HUES48 (cell line): ENCODE measurements at regions not wholly inside any gene's neighbourhood (a gene's known extent, or its start where the extent isn't known, plus 50 kb on each side); places are given as distances from the start of the nearest gene placed in this dataset.

Experiments used
- H3K27ac ChIP-seq: one replicate; pipeline ENCODE4 v1.7.0; 2013; ENCODE audit warnings: low read depth, low read length, inconsistent platforms
- H3K27me3 ChIP-seq: 2 replicates; pipeline ENCODE4 v1.6.1; 2013; ENCODE audit warnings: mild to moderate bottlenecking, low read length; ENCODE audit not compliant: control insufficient read depth, insufficient read depth
- H3K36me3 ChIP-seq: 2 replicates; pipeline ENCODE4 v1.6.1; 2013; ENCODE audit warnings: low read length; ENCODE audit not compliant: control insufficient read depth, insufficient read depth
- H3K4me1 ChIP-seq: 2 replicates; pipeline ENCODE4 v1.6.1; 2013; ENCODE audit warnings: mild to moderate bottlenecking, low read length; ENCODE audit not compliant: control insufficient read depth, insufficient read depth
- H3K4me3 ChIP-seq: 2 replicates; pipeline ENCODE4 v1.5.1; 2013; ENCODE audit warnings: mild to moderate bottlenecking, low read depth, low read length
- H3K9ac ChIP-seq: 2 replicates; pipeline ENCODE4 v1.6.1; 2013; ENCODE audit warnings: mild to moderate bottlenecking, low read depth, low read length, moderate library complexity
- H3K9me3 ChIP-seq: 2 replicates; pipeline ENCODE4 v1.6.1; 2013; ENCODE audit warnings: low read length; ENCODE audit not compliant: control insufficient read depth, insufficient read depth

DNA sequence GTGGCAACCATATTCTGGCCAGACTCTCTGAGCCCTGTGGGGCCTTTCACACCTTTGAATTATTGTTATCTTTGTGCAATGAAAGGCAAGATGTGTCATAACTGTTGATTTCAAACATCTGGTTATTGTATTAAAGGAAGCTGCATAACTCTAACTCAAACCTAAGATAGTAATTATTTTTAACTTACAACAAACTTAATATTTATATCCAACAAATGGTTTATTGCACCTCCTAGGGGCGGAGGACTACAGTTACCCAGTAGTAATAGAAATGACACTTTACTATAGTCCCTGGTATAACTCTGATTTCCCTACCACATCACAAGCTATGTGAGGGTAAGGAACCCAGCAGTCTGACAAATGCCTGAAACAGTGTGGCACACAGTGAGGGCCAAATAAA is 363.9 kb upstream of the SUCLG2 start:
- Histone ChIP-seq H3K4me1 (no peaks in the 10 kb centered on the region), H3K27me3 (no peaks in the 10 kb centered on the region), H3K4me3 (no peak overlapping the region), H3K9me3 (no peaks in the 10 kb centered on the region), H3K9ac (no peak overlapping the region), H3K36me3 (no peaks in the 10 kb centered on the region), H3K27ac (no peak overlapping the region)

DNA sequence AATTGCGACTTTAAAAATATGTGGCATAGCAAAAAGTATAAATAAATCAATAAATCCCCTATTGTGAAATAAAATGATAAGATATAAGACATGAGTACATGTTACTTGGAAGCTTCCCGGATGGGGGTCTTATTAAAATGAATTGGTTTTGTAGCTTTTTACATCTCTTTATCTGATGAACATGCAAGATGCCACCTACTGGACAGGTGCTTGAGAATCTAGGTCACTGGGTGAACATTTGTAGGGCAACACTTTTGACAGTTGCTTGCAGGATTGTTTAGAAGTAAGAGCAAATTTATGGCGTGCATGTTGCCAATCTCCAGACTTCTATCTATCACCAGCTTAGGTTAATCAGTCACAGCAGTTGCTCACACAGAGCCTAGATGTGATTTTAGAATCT is 362.7 kb upstream of the SUCLG2 start:
- no peak overlapping the region for H3K27ac ChIP-seq
- H3K9me3 ChIP-seq: no peaks in the 10 kb centered on the region
- H3K27me3 ChIP-seq: no peaks in the 10 kb centered on the region
- no peaks in the 10 kb centered on the region for H3K4me1 ChIP-seq
- H3K36me3 ChIP-seq: no peaks in the 10 kb centered on the region
- no peak overlapping the region for H3K4me3 ChIP-seq
- no peak overlapping the region for H3K9ac ChIP-seq

DNA sequence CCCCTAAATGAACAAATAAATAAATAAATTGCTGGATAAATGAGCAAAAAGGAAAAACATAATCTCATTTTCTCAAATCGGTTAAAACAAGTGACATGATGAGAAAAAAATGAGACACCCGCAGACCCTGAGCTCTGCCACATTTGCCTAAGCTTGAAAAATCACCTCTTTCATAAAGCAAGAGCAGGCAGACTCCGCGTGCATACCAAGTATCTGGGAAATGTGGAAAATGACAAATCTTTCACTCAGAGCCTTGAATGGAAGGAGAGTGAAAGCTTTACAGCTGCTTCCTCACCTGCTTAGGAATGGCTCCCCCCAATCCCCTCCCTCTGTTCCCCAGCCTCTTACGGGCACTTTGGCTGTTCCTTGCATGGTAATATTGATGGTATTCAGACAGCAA is 355.5 kb upstream of the SUCLG2 start:
- H3K27me3 ChIP-seq: peaks cover 25% of the 10 kb centered on the region
- peaks cover 19% of the 10 kb centered on the region for H3K4me1 ChIP-seq
- no peaks in the 10 kb centered on the region for H3K9me3 ChIP-seq
- H3K27ac ChIP-seq: no peak overlapping the region
- H3K9ac ChIP-seq: no peak overlapping the region
- no peaks in the 10 kb centered on the region for H3K36me3 ChIP-seq
- H3K4me3 ChIP-seq: no peak overlapping the region

DNA sequence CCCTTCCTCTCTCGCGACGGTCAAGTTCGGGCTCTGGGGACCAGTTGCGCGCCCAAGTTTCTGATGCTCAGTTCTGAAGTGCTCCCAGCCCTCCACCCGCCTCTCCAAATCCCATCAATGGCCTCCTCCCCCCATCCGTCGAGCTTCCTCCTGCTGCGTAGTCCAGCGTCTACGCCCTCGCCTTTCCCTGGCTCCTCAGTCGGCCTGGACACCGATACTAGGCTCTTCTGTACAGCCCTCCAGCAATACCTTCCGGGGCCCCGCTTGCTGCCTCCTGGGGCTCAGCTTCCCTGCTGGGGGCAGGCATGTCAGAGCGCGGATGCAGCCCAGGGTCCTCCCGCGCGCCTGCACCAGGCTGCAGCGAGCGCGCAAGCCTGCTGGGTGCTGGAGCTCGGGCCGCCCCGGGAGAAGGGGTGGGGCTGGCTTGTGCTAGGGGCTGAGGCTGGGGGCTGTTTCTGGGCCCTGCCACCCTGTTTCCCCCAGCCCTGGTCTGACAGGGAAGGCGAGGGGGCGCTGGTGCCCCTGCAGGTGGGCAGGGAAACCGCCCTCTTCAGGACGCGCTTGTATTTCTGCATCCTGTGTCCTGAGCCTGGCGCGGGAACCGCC is 353.3 kb upstream of the SUCLG2 start:
- Histone ChIP-seq H3K36me3 (no peaks in the 10 kb centered on the region), H3K27ac (no peak overlapping the region), H3K27me3 (peaks cover 25% of the 10 kb centered on the region), H3K4me1 (peaks cover 27% of the 10 kb centered on the region), H3K4me3 (peak overlapping the region; percentile 68), H3K9ac (0 out of 2 replicates have a peak overlapping the region, but pooled peaks have one; percentile 17), H3K9me3 (no peaks in the 10 kb centered on the region)

DNA sequence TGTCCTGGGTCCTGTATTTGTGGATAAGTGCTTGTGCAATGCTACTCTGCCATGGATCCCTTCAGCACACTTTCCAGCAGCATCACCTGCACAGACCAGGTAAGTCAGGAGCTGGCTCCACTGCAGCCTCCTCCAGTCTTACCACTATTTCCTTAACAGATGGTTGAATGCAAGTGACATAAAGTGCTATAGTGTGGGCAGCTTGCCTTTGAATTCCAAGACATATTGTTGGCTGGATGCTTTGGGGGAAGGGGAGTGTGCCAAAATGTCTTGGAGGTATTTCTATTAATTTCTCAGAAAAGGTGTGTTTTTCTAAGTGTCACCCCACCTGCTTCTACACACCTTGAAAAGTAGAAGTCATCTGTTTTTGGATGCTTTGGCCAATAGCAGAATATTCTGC is 352.2 kb upstream of the SUCLG2 start:
- peaks cover 25% of the 10 kb centered on the region for H3K27me3 ChIP-seq
- no peak overlapping the region for H3K4me3 ChIP-seq
- H3K27ac ChIP-seq: no peak overlapping the region
- H3K36me3 ChIP-seq: no peaks in the 10 kb centered on the region
- no peak overlapping the region for H3K9ac ChIP-seq
- H3K4me1 ChIP-seq: peaks cover 27% of the 10 kb centered on the region
- H3K9me3 ChIP-seq: no peaks in the 10 kb centered on the region

DNA sequence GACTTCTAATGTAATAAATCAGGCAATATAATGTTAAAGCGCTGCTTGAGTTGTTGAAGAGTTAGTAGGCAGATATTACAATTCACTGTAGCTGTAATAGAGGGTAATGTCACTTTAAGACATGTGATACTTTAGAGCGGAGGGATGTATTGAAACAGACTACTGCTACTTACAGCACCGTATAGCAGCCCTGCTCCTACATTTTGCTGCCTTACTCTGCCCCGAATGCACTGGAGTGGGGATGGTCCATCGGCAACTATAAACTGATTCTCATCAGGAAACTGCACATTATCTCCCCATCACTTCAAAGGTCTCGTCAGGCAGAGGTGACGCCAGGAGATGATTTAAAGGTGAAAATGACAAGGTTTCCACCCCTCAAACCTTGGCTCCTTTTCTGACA is 349.7 kb upstream of the SUCLG2 start:
- Histone ChIP-seq H3K9ac (no peak overlapping the region), H3K4me3 (no peak overlapping the region), H3K9me3 (no peaks in the 10 kb centered on the region), H3K36me3 (no peaks in the 10 kb centered on the region), H3K27me3 (peaks cover 25% of the 10 kb centered on the region), H3K27ac (no peak overlapping the region), H3K4me1 (peaks cover 27% of the 10 kb centered on the region)

DNA sequence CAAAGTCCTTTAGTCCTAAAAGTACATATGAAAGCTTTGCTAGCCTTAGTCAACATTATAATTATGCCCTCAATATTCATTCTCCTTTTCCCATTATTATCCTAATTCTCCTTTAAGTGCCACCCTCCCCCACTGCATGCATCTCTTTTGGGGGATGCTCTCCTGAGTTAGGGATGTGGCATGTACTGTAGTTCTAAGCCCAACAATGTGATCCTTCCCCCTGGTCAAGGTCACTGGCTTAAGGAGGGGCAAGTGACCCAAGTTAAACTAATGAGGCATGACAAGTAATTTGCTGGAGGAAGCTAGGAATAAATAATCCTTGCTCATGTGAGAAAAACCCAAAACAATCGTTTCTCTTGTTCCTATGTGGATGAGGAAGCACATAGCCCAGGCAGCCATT is 343.9 kb upstream of the SUCLG2 start:
- Histone ChIP-seq H3K27ac (no peak overlapping the region), H3K4me3 (no peak overlapping the region), H3K4me1 (peaks cover 21% of the 10 kb centered on the region), H3K36me3 (no peaks in the 10 kb centered on the region), H3K27me3 (no peaks in the 10 kb centered on the region), H3K9ac (no peak overlapping the region), H3K9me3 (no peaks in the 10 kb centered on the region)

DNA sequence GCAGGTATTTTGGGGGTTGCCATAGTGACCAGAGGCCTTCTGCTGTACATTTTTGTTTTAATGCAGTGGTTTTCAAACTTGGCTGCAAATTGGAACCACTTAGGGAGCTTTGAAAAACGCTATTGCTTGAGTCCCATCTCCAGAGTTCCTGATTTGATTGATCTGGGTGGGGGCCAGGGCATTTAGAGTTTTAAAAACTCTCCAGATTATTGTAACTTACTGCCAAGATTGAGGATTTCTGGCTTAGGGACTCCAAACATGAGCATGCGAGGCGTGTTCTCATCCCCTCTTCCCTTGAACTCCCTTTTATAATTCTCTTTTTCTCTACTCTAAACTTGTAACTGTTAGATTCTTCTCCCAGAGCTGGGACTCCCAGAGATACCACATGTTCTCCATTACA is 340.8 kb upstream of the SUCLG2 start:
- Histone ChIP-seq H3K9ac (no peak overlapping the region), H3K27me3 (no peaks in the 10 kb centered on the region), H3K4me1 (peaks cover 21% of the 10 kb centered on the region), H3K4me3 (no peak overlapping the region), H3K36me3 (no peaks in the 10 kb centered on the region), H3K27ac (no peak overlapping the region), H3K9me3 (no peaks in the 10 kb centered on the region)

DNA sequence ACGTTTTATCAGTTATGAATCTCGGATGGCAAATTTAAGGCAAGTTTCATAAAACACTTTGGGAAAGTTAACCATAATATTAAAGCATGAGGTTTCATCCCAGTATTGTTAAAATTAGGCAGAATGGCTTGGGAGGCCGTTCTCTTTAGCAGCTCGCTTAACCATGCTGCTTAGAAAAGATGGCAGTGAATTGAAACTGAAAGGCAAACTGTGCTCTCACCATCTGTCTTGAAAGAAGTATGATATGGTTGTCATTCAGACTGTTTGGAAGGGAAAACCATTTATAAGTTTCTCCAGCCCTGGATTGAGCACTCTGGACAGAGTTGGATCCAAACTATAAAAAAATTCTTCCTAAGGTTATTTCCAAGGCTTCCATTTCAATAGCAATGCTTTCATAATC is 332.3 kb upstream of the SUCLG2 start:
- no peaks in the 10 kb centered on the region for H3K36me3 ChIP-seq

DNA sequence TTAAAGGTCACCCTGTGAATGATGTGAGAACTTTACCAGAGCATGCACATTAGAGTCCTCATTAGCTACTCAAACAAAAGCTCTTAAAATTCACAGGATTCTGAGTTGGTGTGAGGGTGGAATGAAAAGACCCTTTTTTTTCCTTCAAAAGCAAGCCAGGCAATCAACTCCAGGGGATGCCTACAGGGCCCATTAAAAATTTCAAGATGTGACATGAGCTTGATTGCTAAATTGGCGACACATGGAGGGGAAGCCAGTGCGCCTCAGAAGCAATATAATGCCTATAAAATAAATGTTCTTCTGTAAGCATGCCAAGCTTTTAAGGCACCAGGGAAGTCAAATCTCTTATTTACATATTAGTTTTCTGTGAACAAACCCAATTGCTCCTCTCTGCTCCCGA is 328.8 kb upstream of the SUCLG2 start:
- H3K9me3 ChIP-seq: no peaks in the 10 kb centered on the region
- no peak overlapping the region for H3K9ac ChIP-seq
- no peaks in the 10 kb centered on the region for H3K36me3 ChIP-seq
- no peak overlapping the region for H3K27ac ChIP-seq
- no peak overlapping the region for H3K4me3 ChIP-seq
- H3K27me3 ChIP-seq: no peaks in the 10 kb centered on the region
- peaks cover 8% of the 10 kb centered on the region for H3K4me1 ChIP-seq

More for the DNA sequence above, 332.3 kb upstream of the SUCLG2 start:
- H3K27me3 ChIP-seq: no peaks in the 10 kb centered on the region
- H3K9ac ChIP-seq: no peak overlapping the region
- no peaks in the 10 kb centered on the region for H3K4me1 ChIP-seq
- H3K27ac ChIP-seq: no peak overlapping the region
- no peak overlapping the region for H3K4me3 ChIP-seq
- H3K9me3 ChIP-seq: no peaks in the 10 kb centered on the region

DNA sequence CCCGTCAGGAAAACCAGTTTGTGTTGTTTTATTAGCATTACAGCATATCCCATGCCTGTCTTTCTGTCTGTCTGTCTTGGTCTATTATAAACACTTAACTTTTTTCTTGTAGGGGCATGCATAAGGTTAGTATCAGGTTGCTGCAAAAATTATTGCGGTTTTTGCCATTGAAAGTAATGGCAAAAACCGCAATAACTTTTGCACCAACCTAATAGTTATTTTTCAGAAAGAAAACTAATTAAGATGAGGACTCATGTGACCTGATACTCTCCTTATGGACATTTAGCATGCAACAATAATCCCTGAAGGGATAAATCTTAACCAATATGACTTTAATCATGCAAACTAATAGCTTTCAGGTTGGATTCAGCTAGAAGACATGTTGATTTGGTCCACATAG is 326.7 kb upstream of the SUCLG2 start:
- no peak overlapping the region for H3K9ac ChIP-seq

DNA sequence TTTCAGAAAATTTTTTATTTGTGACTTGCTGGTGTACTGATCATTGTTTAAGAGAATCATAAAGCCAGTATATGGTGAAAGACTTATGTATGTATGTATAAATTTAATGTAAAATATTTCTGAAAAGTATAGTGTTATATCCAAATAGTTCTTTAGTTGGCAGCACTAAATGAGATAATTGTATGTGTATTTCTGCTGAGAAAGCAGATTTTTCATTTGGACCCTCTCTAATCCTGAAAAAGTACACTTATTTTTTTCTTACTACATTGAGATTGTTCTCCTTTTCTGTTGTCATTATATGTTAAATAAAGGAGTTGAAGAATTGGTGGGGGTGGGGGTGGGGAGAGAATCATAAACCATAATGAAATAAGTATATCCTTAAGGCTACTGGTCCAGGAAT is 324.9 kb upstream of the SUCLG2 start:
- H3K9me3 ChIP-seq: no peaks in the 10 kb centered on the region
- H3K27me3 ChIP-seq: no peaks in the 10 kb centered on the region
- no peak overlapping the region for H3K9ac ChIP-seq

More for the DNA sequence above, 326.7 kb upstream of the SUCLG2 start:
- no peak overlapping the region for H3K4me3 ChIP-seq
- peaks cover 8% of the 10 kb centered on the region for H3K4me1 ChIP-seq
- H3K27ac ChIP-seq: no peak overlapping the region
- no peaks in the 10 kb centered on the region for H3K36me3 ChIP-seq
- H3K9me3 ChIP-seq: no peaks in the 10 kb centered on the region
- no peaks in the 10 kb centered on the region for H3K27me3 ChIP-seq

More for the DNA sequence above, 324.9 kb upstream of the SUCLG2 start:
- Histone ChIP-seq H3K4me3 (no peak overlapping the region), H3K4me1 (peaks cover 8% of the 10 kb centered on the region), H3K27ac (no peak overlapping the region), H3K36me3 (no peaks in the 10 kb centered on the region)
